ENCODE measurements at regions not wholly inside any gene's neighbourhood (a gene's known extent, or its start where the extent isn't known, plus 50 kb on each side); places are given as distances from the start of the nearest gene placed in this dataset.
"Not testable (repeated sequence)": the region's sequence is repeated elsewhere in the genome, so short reads cannot be mapped to it uniquely, and the experiment has no call there.

GRCh38 chr10:46187431-46187830 lies 99.4 kb upstream of the ANTXRL start:
- DNase-seq (ENCODE audit: extremely low read depth in 1 of 11, low read depth in 9 of 11, low spot score in 4 of 11), result not testable (repeated sequence)

- no peak for DNase-seq (ENCODE audit: extremely low read depth in 1 of 11, low read depth in 9 of 11, low spot score in 4 of 11)
Observed at GRCh38 chr10:46197050-46197449, 89.7 kb upstream of the ANTXRL start.

- no peak for DNase-seq (ENCODE audit: extremely low read depth in 1 of 11, low read depth in 9 of 11, low spot score in 4 of 11)
Observed at GRCh38 chr10:46198516-46198915, 88.3 kb upstream of the ANTXRL start.

DNA sequence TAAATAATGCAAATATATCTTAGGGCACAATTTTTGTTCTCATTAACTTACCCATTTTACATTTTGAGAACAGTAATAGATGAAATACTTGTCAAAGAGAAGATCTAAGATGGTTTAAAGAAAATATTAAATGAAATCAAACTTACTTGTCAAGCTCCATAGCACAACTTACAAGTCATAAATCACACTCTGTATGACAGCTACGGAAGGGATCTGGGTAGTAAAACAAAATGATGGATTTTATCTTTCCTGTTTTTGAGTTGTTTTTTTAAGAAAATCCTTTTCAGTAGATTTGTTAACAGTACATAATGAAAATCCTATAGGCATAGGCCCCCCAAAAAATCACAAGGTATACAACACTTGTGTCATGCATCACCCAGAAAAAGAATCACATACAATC lies 84.4 kb upstream of the ANTXRL start:
- not testable (repeated sequence) for DNase-seq (ENCODE audit: extremely low read depth in 1 of 11, low read depth in 9 of 11, low spot score in 4 of 11)

DNA sequence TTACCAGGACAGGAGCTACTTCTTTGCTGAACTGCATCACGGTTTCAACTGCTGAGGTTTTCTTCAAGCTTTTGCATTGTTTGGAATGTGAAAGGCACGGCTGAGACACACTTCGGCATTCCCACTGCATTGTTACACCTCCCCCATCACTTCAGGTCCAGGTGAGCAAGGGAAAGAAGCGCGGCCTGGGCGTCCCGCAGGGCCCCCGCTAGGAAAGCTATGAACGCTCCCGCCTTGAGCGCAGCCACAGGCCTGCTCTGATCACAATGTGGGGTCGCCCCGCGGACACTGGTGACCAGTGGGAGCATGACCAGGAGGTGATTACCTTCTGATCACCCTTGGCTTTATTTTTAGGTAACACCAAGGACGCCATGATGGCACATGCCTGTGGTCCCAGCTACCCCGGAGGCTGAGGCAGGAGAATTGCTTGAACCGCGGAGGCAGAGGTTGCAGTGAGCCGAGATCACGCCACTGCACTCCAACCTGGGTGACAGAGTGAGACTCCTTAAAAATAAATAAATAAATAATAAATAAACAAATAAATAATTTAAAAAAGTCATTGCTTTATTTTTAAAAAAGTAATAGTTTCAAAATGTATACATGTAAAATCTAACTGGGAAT lies 82.2 kb upstream of the ANTXRL start:
- not testable (repeated sequence) for DNase-seq (ENCODE audit: extremely low read depth in 1 of 11, low read depth in 9 of 11, low spot score in 4 of 11)

GRCh38 chr10:46210427-46210826 lies 76.4 kb upstream of the ANTXRL start:
- DNase-seq (ENCODE audit: extremely low read depth in 1 of 11, low read depth in 9 of 11, low spot score in 4 of 11), result not testable (repeated sequence)

DNA sequence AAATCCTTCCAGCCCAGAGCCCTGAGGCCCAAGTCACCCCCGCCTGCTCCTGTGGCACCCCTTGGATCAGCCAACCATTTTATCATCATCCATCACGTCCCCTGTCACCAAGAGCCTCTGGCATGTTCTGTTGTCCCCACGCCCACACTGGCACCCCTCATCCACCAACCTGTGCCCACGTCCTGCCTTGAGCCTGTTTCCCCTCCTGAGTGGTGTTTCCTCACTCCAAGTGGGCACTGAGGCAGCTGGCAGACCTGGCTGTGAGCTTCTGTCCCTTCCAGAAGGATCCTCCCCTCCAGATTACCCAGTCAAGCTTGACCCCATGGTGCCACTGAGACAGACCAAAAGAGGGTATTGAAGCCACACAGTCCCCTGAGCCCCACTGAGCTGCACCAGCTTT lies 71.4 kb upstream of the ANTXRL start:
- DNase-seq (ENCODE audit: extremely low read depth in 1 of 11, low read depth in 9 of 11, low spot score in 4 of 11), result no peak

DNA sequence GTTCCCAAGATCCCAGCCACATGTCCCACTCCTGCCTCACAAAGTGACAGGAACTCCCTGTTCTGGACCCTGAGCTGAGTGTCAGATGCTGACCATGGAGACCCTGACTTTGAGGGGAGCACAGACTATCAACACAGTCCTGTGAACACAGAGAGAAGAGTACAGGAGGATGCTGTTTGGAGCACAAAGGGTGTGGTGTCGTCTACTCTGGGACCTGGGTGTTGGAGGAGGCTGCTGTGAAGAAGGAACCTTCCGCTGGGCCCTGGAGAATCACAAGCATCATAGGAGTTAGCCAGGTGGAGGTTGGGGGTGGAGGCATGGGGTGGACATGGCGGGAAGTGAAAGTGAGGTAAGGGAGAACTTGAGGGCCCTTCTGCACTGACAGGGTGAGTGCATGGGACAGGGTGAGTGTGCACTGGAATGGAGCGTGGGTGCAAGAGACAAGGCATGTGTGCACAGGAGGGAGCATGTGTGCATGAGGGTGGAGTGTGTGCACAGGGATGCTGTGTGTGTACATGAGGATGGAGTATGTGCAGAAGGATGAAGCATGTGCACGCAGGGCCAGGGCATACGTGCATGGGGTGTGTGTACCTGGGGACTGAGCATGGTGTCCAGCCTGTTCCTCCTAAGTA lies 70.7 kb upstream of the ANTXRL start:
- DNase-seq (ENCODE audit: extremely low read depth in 1 of 11, low read depth in 9 of 11, low spot score in 4 of 11), result no peak

GRCh38 chr10:46216836-46217751 lies 69.7 kb upstream of the ANTXRL start:
- no peak for DNase-seq (ENCODE audit: extremely low read depth in 1 of 11, low read depth in 9 of 11, low spot score in 4 of 11)

DNA sequence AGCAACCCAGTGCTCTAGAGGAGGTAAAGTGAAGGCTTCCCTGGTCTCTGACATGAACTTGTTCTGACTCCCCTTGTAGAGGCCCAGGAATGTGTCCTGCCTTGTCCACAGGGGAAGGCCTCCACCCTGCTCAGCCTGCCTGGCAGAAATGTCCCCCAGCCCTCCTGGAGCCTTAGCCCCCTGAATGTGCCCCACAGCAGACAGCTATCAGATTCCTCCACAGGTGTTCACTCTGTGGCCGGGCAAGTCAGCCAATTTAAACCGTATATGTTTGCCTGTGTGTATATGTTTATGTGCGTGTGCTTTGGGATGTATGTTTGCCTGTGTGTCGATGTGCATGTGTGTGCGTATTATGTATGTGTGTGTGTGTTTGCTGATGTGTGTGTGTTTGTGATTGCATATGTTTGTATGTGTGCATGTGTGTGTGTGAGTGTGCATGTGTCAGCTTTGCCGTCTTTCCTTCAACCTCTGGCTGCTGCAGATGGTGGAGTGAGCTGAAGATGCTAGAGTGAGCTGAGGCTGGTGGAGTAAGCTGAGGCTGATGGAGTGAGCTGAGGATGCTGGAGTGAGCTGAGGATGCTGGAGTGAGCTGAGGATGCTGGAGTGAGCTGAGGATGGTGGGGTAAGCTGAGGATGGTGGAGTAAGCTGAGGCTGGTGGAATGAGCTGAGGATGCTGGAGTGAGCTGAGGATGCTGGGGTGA lies 68.9 kb upstream of the ANTXRL start:
- DNase-seq (ENCODE audit: extremely low read depth in 1 of 11, low read depth in 9 of 11, low spot score in 4 of 11), result no peak

- no peak for DNase-seq (ENCODE audit: extremely low read depth in 1 of 11, low read depth in 9 of 11, low spot score in 4 of 11)
Observed at GRCh38 chr10:46218921-46219320, 67.9 kb upstream of the ANTXRL start.

GRCh38 chr10:46219431-46219990 lies 67.3 kb upstream of the ANTXRL start:
- DNase-seq (ENCODE audit: extremely low read depth in 1 of 11, low read depth in 9 of 11, low spot score in 4 of 11), result not testable (repeated sequence)

DNA sequence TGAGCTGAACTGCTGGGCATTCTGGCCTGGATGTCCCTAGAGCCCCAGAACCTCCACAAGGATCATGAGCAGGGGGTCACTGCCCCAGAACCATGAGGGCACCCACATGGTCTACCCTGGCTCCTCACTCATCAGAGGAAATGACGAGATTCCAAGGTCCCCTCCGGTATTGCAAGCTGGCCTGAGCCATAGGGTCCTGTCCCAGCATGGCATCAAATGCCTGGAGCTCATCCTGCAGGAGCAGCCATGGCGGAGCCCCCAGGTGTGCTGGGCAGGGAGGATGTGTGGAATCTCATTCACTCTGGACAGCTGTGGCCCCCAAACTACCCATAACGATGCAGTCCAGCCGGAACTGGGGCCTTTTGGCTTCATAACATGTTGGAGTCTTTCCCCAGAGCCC lies 66.6 kb upstream of the ANTXRL start:
- no peak for DNase-seq (ENCODE audit: extremely low read depth in 1 of 11, low read depth in 9 of 11, low spot score in 4 of 11)

DNA sequence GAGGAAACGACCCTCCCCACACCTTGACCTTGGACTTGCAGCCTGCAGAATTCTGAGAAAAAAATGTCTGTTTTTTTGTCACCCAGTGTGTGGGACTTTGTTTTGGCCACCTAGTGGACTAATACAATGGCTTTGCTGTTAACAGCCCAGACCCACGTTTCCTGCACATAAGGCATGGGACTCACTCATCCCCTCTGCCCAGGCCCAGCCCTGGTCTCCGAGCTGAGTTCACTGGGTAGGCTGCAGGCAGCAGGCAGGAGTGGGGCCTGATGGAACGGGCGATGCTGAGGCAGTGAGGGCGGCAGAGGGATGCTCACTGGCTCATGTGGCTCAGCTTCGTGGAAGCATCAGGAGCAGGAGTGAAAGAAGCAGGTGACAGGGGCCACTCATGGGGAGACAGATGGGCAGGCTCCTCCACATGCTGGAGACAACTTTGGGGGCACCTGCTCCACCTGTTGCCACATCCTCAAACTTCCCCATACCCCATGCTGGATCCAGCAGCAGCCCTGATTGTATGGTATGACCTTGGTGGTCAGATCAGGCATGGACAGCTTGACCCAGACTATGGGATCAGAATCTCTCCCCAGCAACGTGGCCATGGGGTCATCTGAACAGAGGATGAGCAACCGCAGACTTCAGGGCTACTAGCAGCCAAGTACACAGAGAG lies 65.8 kb upstream of the ANTXRL start:
- no peak for DNase-seq (ENCODE audit: extremely low read depth in 1 of 11, low read depth in 9 of 11, low spot score in 4 of 11)

- no peak for DNase-seq (ENCODE audit: extremely low read depth in 1 of 11, low read depth in 9 of 11, low spot score in 4 of 11)
Observed at GRCh38 chr10:46222364-46222935, 64.3 kb upstream of the ANTXRL start.

DNA sequence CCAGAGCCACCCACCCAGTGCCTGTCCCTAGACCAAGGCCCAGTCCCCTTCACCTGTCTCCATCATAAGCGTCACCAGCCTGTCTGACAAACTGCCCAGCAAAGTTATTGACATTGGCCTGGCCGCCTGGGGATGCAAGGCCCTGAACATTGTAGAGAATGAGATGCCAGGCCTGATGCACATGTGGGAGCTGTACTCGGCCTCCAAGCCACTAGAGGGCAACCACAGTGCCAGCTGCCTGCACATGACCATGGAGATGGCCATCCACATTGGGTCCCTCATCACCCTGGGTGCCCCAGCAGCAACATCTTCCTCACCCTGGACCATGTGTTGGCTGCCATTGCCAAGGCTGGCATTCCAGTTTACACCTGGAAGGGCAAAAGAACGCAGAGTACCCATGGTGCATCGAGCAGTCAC lies 63.7 kb upstream of the ANTXRL start:
- no peak for DNase-seq (ENCODE audit: extremely low read depth in 1 of 11, low read depth in 9 of 11, low spot score in 4 of 11)

GRCh38 chr10:46223626-46224413 lies 63.0 kb upstream of the ANTXRL start:
- no peak for DNase-seq (ENCODE audit: extremely low read depth in 1 of 11, low read depth in 9 of 11, low spot score in 4 of 11)

DNA sequence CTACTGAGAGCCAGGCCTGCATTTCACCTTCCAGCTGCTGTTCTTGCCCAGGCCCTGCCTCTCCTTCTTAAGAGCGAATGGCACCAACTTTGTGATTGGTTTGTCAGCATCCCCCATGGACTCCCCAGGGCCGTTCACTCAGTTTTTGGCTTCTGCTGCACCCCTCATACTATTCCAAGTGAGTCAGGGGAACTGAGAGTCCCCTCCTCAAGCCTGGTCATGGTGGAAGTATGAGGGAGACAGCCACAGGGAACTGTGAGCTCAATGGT lies 62.4 kb upstream of the ANTXRL start:
- DNase-seq (ENCODE audit: extremely low read depth in 1 of 11, low read depth in 9 of 11, low spot score in 4 of 11), result no peak
